ENCODE measurements at regions not wholly inside any gene's neighbourhood (a gene's known extent, or its start where the extent isn't known, plus 50 kb on each side); places are given as distances from the start of the nearest gene placed in this dataset.

DNA sequence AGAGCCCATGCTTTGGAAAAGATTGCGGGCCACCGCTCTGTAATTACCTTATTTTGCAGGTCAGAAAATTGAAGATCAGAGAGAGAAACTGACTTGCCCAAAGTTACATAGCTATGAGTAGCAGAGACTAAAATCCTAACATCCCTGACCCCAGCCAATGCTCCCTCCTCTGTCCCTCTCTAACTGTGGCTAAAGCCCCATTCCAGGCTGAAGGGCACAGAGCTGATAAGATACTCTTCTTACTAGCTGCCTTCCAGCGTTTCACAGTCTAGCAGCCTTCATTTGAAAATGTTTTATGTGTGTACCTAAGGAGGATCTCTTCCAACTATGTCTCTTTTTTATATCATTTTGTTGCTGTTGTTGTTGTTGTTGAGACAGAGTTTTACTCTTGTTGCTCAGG lies 81.4 kb upstream of the LRATD1 start:
- ATAC-seq: no peak

DNA sequence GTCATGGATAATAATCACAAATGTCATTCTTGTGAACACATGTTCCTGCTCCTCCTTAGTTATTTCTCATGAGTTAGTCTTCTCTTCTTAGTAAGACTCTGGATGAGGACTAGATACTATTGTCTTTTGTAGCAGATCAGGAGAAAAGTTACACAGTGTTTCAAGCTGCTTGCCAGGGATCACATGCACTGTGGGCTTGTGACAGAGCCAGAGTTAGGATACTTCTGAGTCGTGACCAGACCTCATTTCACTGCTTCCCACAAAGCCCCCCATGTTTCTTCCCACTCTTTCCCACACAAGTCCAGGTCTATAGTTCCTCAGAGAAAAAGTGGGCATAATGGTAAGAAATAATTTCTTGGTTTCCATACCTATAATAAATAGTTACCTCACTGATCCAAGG lies 80.2 kb upstream of the LRATD1 start:
- no peak for ATAC-seq

- no peak for ATAC-seq
Observed at GRCh38 chr2:14552818-14553217, 79.7 kb upstream of the LRATD1 start.

DNA sequence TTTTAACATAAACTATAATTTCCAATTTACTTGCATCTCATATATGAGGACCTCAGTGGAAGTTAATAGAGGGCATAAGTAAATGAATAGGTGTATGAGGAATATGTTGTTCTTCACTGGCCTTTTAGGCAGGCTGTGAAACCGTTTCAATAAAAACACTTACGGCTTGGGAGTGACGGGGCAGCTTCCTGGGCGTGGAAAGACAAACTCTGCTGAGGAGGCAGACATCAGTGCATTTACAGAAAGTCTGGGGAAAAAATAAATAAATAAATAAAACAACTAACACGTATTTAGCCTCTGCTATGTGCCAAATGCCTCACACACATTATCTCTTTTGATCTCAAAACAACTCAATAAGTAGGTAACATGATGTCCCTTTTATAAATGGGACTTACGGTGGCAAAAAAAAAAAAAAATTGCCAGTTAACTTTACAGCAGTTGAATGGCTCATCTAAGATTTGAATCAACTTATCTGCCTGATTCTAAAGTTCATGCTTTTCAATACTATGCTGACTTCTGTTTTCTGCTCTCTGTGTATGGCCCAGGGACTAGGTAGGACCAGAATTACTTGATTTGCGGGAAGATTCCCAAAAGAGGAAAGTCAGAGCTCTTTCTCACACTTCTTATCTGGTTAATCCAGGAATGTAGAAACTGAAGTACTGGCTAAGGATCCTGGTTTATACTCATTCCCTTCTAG lies 77.5 kb upstream of the LRATD1 start:
- peak; percentile 61 for ATAC-seq

DNA sequence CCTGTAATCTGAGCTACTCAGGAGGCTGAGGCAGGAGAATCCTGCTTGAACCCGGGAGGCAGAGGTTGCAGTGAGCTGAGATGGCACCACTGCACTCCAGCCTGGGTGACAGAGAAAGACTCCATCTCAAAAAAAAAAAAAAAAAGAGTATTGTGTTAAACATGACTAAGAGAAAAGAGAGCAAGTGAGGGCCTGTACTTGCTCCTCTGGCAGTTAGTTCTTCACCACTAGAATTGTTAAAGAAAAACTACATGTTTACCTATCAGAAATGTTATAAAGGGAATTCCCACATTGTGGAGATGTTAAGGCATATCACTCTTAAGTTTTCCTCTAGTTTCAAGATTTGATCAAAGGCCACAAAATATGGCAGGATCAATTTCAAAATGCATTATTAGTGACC lies 75.4 kb upstream of the LRATD1 start:
- peak; percentile 55 for ATAC-seq

DNA sequence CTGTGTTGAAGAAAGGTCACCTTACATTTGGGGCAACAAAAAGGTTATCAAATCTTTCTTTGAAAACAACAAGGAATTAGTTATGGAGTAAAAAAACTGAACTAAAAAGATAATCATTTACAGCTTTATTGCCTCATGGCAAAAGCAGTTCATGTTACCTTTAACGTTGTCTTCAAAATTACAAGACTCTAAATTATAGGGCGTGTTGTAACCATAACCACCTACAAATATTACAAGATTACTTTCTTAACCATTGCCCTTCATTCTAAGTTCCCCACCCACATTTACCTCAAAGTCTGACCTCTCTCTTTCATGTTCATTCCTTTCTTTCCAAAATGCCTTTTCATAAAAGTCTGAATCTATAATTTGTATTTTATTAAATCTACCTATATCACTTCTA lies 74.6 kb upstream of the LRATD1 start:
- ATAC-seq: no peak

DNA sequence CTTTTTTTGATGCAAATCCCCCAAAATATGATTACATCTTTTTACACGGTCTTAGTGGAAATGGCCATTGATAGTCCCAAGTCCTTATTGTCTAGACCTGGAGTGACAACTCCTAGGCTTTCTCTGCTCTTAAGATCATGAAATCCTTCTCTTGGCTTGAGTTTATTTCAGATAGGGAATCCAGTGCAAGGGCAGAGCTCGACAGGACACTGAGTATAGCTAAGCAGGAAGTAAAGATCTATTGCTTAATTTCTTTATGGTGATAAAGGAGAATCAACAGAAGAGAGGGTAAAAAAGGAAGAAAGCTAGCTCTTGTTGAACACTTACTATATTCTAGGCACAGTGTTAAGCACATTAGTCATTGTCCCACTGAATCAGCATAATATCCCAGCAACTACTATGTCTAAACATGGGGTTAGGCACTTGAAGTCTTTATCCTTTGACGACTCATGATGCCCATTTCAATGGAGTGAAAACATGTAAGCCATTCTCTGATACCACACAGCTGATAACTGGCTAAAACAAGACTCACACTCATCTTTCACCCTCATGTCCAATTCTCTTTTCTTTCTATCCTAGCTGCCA lies 74.1 kb upstream of the LRATD1 start:
- peak; percentile 78 for ATAC-seq

DNA sequence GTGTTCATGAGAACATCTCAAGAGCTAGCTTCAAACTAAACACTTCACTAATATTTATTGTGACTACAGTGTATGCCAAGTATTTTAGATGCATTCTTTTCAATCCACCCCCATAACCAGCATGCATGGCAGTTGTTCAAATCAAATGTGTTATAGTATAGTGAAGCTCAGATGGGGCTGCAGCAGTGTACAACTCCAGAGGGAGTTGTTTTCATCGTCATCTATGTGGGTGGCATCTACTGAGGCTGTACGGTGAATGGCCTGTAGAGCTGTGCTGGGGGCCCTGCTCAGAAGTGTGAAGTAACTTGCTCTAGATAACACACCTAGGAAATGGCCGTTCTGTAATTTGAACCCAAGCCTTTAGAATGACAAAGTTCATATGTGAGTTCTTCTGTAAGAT lies 71.8 kb upstream of the LRATD1 start:
- no peak for ATAC-seq

DNA sequence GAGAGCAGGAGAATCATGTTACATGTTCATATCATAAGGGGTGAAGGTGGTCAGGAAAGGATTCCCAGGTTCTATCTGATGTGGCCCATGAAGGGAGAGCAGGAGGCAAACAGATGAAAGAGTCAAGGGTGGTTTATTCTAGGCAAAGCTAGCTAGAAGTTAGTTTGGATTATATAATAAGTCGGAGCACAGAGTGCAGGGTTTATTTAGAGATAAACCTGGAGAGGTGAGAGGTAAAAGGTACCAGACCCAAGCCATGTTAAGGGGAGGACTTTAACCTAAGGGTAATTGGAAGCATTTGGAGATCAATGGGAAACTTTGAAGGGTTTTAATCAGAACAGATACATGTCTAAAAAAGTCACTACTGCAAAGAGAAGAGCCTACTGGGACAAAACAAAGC lies 69.2 kb upstream of the LRATD1 start:
- ATAC-seq: no peak

DNA sequence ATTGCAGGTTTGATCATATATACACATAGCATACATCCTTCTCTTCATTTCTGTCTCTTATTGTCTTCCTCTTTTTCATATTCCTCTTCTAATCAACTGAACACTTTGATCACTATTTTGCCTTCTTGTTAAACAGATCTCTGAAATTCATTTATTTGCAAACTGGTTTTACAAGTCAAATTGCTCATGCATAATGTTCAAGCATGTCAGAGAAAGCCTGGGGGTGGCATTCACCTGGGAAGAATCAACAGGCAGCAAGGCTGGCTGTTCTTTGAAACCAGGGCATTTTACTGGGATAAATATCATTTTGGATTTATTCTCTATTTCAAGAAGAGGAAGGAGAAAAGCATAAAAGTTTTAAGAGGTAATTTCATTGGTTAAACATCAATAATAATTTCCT lies 66.9 kb upstream of the LRATD1 start:
- ATAC-seq: peak; percentile 54

GRCh38 chr2:14567561-14567960 lies 65.0 kb upstream of the LRATD1 start:
- ATAC-seq: no peak

GRCh38 chr2:14569294-14569693 lies 63.2 kb upstream of the LRATD1 start:
- peak; percentile 57 for ATAC-seq

DNA sequence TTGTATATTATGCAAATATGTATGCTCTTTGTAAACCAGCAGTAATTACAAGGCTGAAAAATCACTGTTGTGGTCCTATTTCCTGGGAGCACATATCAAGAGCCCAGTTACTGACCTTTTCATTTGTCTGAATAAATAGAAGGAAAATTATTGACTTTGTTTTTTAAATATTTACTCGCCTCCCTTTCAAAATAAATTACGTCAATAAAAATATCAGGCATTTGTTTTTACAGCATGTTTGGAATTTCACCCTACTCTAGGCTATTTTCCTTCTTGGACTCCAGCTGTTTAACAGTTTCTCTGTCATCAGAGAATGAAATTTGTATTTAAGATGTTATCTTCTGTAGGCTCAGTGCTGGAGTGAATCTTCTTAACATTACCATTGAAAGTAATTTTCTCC lies 59.9 kb upstream of the LRATD1 start:
- ATAC-seq: no peak

GRCh38 chr2:14577843-14578242 lies 54.7 kb upstream of the LRATD1 start:
- peak; percentile 91 for ATAC-seq
